ENCODE measurements at regions not wholly inside any gene's neighbourhood (a gene's known extent, or its start where the extent isn't known, plus 50 kb on each side); places are given as distances from the start of the nearest gene placed in this dataset.

DNA sequence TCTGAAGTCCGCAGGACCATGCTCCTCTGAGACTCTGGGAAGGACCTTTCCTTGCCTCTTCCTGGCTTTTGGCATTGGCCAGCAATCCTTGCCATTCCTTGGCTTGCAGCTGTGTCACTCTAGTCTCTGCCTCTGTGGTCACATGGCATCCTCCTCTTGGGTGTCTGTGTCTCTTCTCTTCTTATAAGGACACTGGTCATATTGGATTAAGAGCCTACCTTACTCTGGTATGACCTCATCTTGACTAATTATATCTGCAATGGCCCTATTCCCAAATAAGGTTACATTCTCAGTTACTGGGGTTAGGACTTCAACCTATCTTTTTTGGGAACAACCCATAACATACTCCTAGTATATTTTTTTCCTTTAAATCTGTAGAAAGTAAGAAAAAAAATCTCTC, 49.9 kb upstream of the GTSF1L start:
- Histone ChIP-seq H3K4me1 (replicated peaks in 1 of 2) (no peaks in the 10 kb centered on the region), H3K27ac (no peak overlapping the region), H3K4me3 (no peak overlapping the region)
- 38 to 100% (median 86%) methylated on average over 1 of the region's 1 CpG; no CpG with 5 or more reads in 3 of the 10 experiments for WGBS, 10 experiments
- in situ Hi-C loops (cut with MboI; ENCODE audit: low pct_unique_long_range_greater_than_20kb in 2 of 9, low sequenced_read_pairs in 9 of 9, unreplicated experiment in 9 of 9), result no loop called here
- no peak for ATAC-seq (replicated peaks in 6 of 8)
